SK-N-SH treated with all-trans-retinoic acid at 6 μM for 48 hours (cell line): ENCODE measurements at regions not wholly inside any gene's neighbourhood (a gene's known extent, or its start where the extent isn't known, plus 50 kb on each side); places are given as distances from the start of the nearest gene placed in this dataset.

Experiments
- ARNTL ChIP-seq: fragments of 450-650 bp; formaldehyde crosslinking; IDR thresholded peaks from 2 replicates; pipeline ENCODE4 v1.5.0; 2020; ENCODE audit warnings: low read depth, mild to moderate bottlenecking, moderate library complexity, borderline replicate concordance
- TCF4 ChIP-seq: fragments of 250-450 bp; sonication (Bioruptor Pico); IDR thresholded peaks from 2 replicates; pipeline ENCODE4 v1.8.0; 2021; ENCODE audit warnings: mild to moderate bottlenecking, moderate library complexity, borderline replicate concordance
- ZFP3 ChIP-seq: fragments of 250-450 bp; sonication (Bioruptor Pico); IDR thresholded peaks from 2 replicates; pipeline ENCODE4 v1.5.0; 2020; ENCODE audit warnings: mild to moderate bottlenecking, moderate library complexity
- TF ChIP-seq, protein P1 (sequence below): fragments of 250-450 bp; sonication (Bioruptor Pico); IDR thresholded peaks from 2 replicates; pipeline ENCODE4 v1.5.0; 2020; ENCODE audit warnings: mild to moderate bottlenecking, moderate library complexity

- TF ChIP-seq ARNTL (CRISPR knock-in tag) (no peak), ZFP3 (no peak), TCF4 (CRISPR knock-in tag) (no peak)
- TF ChIP-seq, protein P1, sequence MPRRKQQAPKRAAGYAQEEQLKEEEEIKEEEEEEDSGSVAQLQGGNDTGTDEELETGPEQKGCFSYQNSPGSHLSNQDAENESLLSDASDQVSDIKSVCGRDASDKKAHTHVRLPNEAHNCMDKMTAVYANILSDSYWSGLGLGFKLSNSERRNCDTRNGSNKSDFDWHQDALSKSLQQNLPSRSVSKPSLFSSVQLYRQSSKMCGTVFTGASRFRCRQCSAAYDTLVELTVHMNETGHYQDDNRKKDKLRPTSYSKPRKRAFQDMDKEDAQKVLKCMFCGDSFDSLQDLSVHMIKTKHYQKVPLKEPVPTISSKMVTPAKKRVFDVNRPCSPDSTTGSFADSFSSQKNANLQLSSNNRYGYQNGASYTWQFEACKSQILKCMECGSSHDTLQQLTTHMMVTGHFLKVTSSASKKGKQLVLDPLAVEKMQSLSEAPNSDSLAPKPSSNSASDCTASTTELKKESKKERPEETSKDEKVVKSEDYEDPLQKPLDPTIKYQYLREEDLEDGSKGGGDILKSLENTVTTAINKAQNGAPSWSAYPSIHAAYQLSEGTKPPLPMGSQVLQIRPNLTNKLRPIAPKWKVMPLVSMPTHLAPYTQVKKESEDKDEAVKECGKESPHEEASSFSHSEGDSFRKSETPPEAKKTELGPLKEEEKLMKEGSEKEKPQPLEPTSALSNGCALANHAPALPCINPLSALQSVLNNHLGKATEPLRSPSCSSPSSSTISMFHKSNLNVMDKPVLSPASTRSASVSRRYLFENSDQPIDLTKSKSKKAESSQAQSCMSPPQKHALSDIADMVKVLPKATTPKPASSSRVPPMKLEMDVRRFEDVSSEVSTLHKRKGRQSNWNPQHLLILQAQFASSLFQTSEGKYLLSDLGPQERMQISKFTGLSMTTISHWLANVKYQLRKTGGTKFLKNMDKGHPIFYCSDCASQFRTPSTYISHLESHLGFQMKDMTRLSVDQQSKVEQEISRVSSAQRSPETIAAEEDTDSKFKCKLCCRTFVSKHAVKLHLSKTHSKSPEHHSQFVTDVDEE, result no peak
These were observed 248.9 kb downstream of the OSR1 start for GRCh38 chr2:19109518-19109917.
